ENCODE measurements at regions not wholly inside any gene's neighbourhood (a gene's known extent, or its start where the extent isn't known, plus 50 kb on each side); places are given as distances from the start of the nearest gene placed in this dataset.

DNA sequence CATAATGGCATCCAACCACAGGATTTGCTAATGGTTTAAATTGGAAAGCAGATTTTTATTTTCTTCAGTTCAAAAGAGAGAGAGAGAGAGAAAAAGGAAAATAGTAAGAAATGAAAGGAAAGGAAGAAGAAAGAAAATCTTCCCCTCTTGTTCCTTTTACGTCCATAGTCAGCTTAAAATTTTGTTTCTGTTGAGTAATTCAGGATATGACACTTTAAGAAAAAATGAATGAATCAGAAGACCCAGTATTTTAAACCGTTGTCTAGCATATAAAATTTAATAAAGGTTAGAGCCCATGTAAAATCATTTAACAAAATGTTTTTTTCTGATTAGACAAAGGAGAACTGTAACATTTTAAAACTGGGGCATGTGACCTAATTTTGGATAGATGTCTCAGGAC is 391.8 kb upstream of the EPHA5 start:
- Histone ChIP-seq H3F3A (ENCODE audit: low read depth) (no peaks in the 10 kb centered on the region), H2AFZ (ENCODE audit: low read length) (no peak overlapping the region), H3K4me1 (ENCODE audit: insufficient read depth, low read length, poor library complexity, severe bottlenecking) (no peaks in the 10 kb centered on the region), H4K20me1 (ENCODE audit: insufficient read depth, low read length, poor library complexity, severe bottlenecking) (no peaks in the 10 kb centered on the region), H3K79me2 (ENCODE audit: insufficient read depth, low read length) (no peaks in the 10 kb centered on the region), H3K9me2 (replicated peaks; ENCODE audit: low read depth, low read length) (no peaks in the 10 kb centered on the region), H3K4me2 (ENCODE audit: low read depth, low read length, poor library complexity, severe bottlenecking) (no peak overlapping the region), H3K9ac (ENCODE audit: low read depth, low read length, poor library complexity, severe bottlenecking) (no peak overlapping the region), H3K27me3 (ENCODE audit: insufficient read depth, low read length, poor library complexity, severe bottlenecking) (no peaks in the 10 kb centered on the region), H3K9me3 (ENCODE audit: insufficient read depth, low read depth, low read length) (no peaks in the 10 kb centered on the region), H3K4me3 (ENCODE audit: low read length, poor library complexity, severe bottlenecking) (no peak overlapping the region), H3K36me3 (ENCODE audit: insufficient read depth, low read length) (no peaks in the 10 kb centered on the region)
- TF ChIP-seq EZH2phosphoT487 (IDR thresholded peaks at IDR 0.05; ENCODE audit: borderline replicate concordance) (no peak), CTCF (conservative IDR thresholded peaks at IDR 0.05; ENCODE audit: low read length) (no peak)

- Histone ChIP-seq H3K79me2 (ENCODE audit: insufficient read depth, low read length) (no peaks in the 10 kb centered on the region), H3K27me3 (ENCODE audit: insufficient read depth, low read length, poor library complexity, severe bottlenecking) (no peaks in the 10 kb centered on the region), H4K20me1 (ENCODE audit: insufficient read depth, low read length, poor library complexity, severe bottlenecking) (no peaks in the 10 kb centered on the region), H2AFZ (ENCODE audit: low read length) (no peak overlapping the region), H3F3A (ENCODE audit: low read depth) (no peaks in the 10 kb centered on the region), H3K36me3 (ENCODE audit: insufficient read depth, low read length) (no peaks in the 10 kb centered on the region), H3K4me3 (ENCODE audit: low read length, poor library complexity, severe bottlenecking) (no peak overlapping the region), H3K4me2 (ENCODE audit: low read depth, low read length, poor library complexity, severe bottlenecking) (no peak overlapping the region), H3K4me1 (ENCODE audit: insufficient read depth, low read length, poor library complexity, severe bottlenecking) (no peaks in the 10 kb centered on the region), H3K9me2 (replicated peaks; ENCODE audit: low read depth, low read length) (no peaks in the 10 kb centered on the region), H3K9ac (ENCODE audit: low read depth, low read length, poor library complexity, severe bottlenecking) (no peak overlapping the region), H3K9me3 (ENCODE audit: insufficient read depth, low read depth, low read length) (no peaks in the 10 kb centered on the region)
- no peak for TF ChIP-seq CTCF (conservative IDR thresholded peaks at IDR 0.05; ENCODE audit: low read length)
- TF ChIP-seq EZH2phosphoT487 (IDR thresholded peaks at IDR 0.05; ENCODE audit: borderline replicate concordance), result no peak
These were observed 389.3 kb upstream of the EPHA5 start for GRCh38 chr4:66059556-66059955.

GRCh38 chr4:66059136-66059535 is 388.8 kb upstream of the EPHA5 start:
- TF ChIP-seq EZH2phosphoT487 (IDR thresholded peaks at IDR 0.05; ENCODE audit: borderline replicate concordance), result no peak
- no peak for TF ChIP-seq CTCF (conservative IDR thresholded peaks at IDR 0.05; ENCODE audit: low read length)
- H3K4me3 ChIP-seq (ENCODE audit: low read length, poor library complexity, severe bottlenecking), result no peak overlapping the region

More at GRCh38 chr4:66059136-66059535, 388.8 kb upstream of the EPHA5 start:
- H2AFZ ChIP-seq (ENCODE audit: low read length), result no peak overlapping the region
- no peaks in the 10 kb centered on the region for H3K36me3 ChIP-seq (ENCODE audit: insufficient read depth, low read length)
- H3K4me2 ChIP-seq (ENCODE audit: low read depth, low read length, poor library complexity, severe bottlenecking), result no peak overlapping the region
- H3K9me3 ChIP-seq (ENCODE audit: insufficient read depth, low read depth, low read length), result no peaks in the 10 kb centered on the region
- no peaks in the 10 kb centered on the region for H3K9me2 ChIP-seq (replicated peaks; ENCODE audit: low read depth, low read length)
- no peak overlapping the region for H3K9ac ChIP-seq (ENCODE audit: low read depth, low read length, poor library complexity, severe bottlenecking)
- no peaks in the 10 kb centered on the region for H3K4me1 ChIP-seq (ENCODE audit: insufficient read depth, low read length, poor library complexity, severe bottlenecking)
- no peaks in the 10 kb centered on the region for H3K79me2 ChIP-seq (ENCODE audit: insufficient read depth, low read length)
- no peaks in the 10 kb centered on the region for H4K20me1 ChIP-seq (ENCODE audit: insufficient read depth, low read length, poor library complexity, severe bottlenecking)
- no peaks in the 10 kb centered on the region for H3K27me3 ChIP-seq (ENCODE audit: insufficient read depth, low read length, poor library complexity, severe bottlenecking)
- no peaks in the 10 kb centered on the region for H3F3A ChIP-seq (ENCODE audit: low read depth)
